IPS-18a (cell line): ENCODE measurements at regions not wholly inside any gene's neighbourhood (a gene's known extent, or its start where the extent isn't known, plus 50 kb on each side); places are given as distances from the start of the nearest gene placed in this dataset.

Source experiments
- H3K27ac ChIP-seq: one replicate; pipeline ENCODE4 v1.5.1; 2013; ENCODE audit warnings: low read length
- H3K27me3 ChIP-seq: one replicate; pipeline ENCODE4 v1.6.1; 2013; ENCODE audit warnings: mild to moderate bottlenecking, low read length; ENCODE audit not compliant: control insufficient read depth, insufficient read depth
- H3K36me3 ChIP-seq: one replicate; pipeline ENCODE4 v1.6.1; 2013; ENCODE audit warnings: low read depth, low read length; ENCODE audit not compliant: control insufficient read depth
- H3K4me1 ChIP-seq: one replicate; pipeline ENCODE4 v1.6.1; 2013; ENCODE audit warnings: low read depth, low read length; ENCODE audit not compliant: control insufficient read depth
- H3K4me3 ChIP-seq: one replicate; pipeline ENCODE4 v1.5.1; 2013; ENCODE audit warnings: low read length
- H3K9ac ChIP-seq: one replicate; pipeline ENCODE4 v1.6.1; 2013; ENCODE audit warnings: mild to moderate bottlenecking, low read length, moderate library complexity
- H3K9me3 ChIP-seq: one replicate; pipeline ENCODE4 v1.6.1; 2013; ENCODE audit warnings: low read depth, low read length; ENCODE audit not compliant: control insufficient read depth

GRCh38 chr2:126831234-126832005, 67.3 kb upstream of the TEX51 start:
- H3K27ac ChIP-seq, result no peak overlapping the region
- H3K4me1 ChIP-seq, result peaks cover 11% of the 10 kb centered on the region
- no peaks in the 10 kb centered on the region for H3K27me3 ChIP-seq
- H3K9me3 ChIP-seq, result no peaks in the 10 kb centered on the region
- H3K36me3 ChIP-seq, result no peaks in the 10 kb centered on the region
- H3K9ac ChIP-seq, result no peak overlapping the region
- H3K4me3 ChIP-seq, result no peak overlapping the region

- Histone ChIP-seq H3K9ac (no peak overlapping the region), H3K27me3 (no peaks in the 10 kb centered on the region), H3K4me1 (peaks cover 11% of the 10 kb centered on the region), H3K9me3 (no peaks in the 10 kb centered on the region), H3K27ac (no peak overlapping the region), H3K36me3 (no peaks in the 10 kb centered on the region), H3K4me3 (no peak overlapping the region)
Observed at GRCh38 chr2:126832014-126832413, 66.7 kb upstream of the TEX51 start.

- Histone ChIP-seq H3K4me1 (peaks cover 7% of the 10 kb centered on the region), H3K27ac (no peak overlapping the region), H3K36me3 (no peaks in the 10 kb centered on the region), H3K4me3 (no peak overlapping the region), H3K27me3 (no peaks in the 10 kb centered on the region), H3K9ac (no peak overlapping the region), H3K9me3 (no peaks in the 10 kb centered on the region)
Observed at GRCh38 chr2:126832757-126833156, 65.9 kb upstream of the TEX51 start.

- H3K9ac ChIP-seq, result no peak overlapping the region
- no peak overlapping the region for H3K27ac ChIP-seq
- H3K9me3 ChIP-seq, result no peaks in the 10 kb centered on the region
- H3K4me3 ChIP-seq, result no peak overlapping the region
- no peaks in the 10 kb centered on the region for H3K27me3 ChIP-seq
- H3K36me3 ChIP-seq, result no peaks in the 10 kb centered on the region
- H3K4me1 ChIP-seq, result peaks cover 7% of the 10 kb centered on the region
Observed at GRCh38 chr2:126834006-126834659, 64.6 kb upstream of the TEX51 start.

GRCh38 chr2:126835261-126835660, 63.4 kb upstream of the TEX51 start:
- H3K9me3 ChIP-seq, result no peaks in the 10 kb centered on the region
- no peak overlapping the region for H3K9ac ChIP-seq
- peaks cover 7% of the 10 kb centered on the region for H3K4me1 ChIP-seq
- H3K4me3 ChIP-seq, result no peak overlapping the region
- no peak overlapping the region for H3K27ac ChIP-seq
- no peaks in the 10 kb centered on the region for H3K27me3 ChIP-seq
- no peaks in the 10 kb centered on the region for H3K36me3 ChIP-seq

- no peaks in the 10 kb centered on the region for H3K36me3 ChIP-seq
- no peaks in the 10 kb centered on the region for H3K27me3 ChIP-seq
- no peak overlapping the region for H3K4me3 ChIP-seq
- no peak overlapping the region for H3K9ac ChIP-seq
- no peaks in the 10 kb centered on the region for H3K9me3 ChIP-seq
- H3K27ac ChIP-seq, result no peak overlapping the region
- H3K4me1 ChIP-seq, result peaks cover 7% of the 10 kb centered on the region
Observed at GRCh38 chr2:126835831-126836230, 62.9 kb upstream of the TEX51 start.

- no peak overlapping the region for H3K9ac ChIP-seq
- H3K27ac ChIP-seq, result no peak overlapping the region
- H3K4me3 ChIP-seq, result no peak overlapping the region
- no peaks in the 10 kb centered on the region for H3K27me3 ChIP-seq
- H3K36me3 ChIP-seq, result no peaks in the 10 kb centered on the region
- no peaks in the 10 kb centered on the region for H3K9me3 ChIP-seq
- H3K4me1 ChIP-seq, result no peaks in the 10 kb centered on the region
Observed at GRCh38 chr2:126836761-126837679, 61.7 kb upstream of the TEX51 start.

GRCh38 chr2:126837966-126838715, 60.5 kb upstream of the TEX51 start:
- Histone ChIP-seq H3K4me3 (no peak overlapping the region), H3K27me3 (no peaks in the 10 kb centered on the region), H3K9me3 (no peaks in the 10 kb centered on the region), H3K27ac (no peak overlapping the region), H3K36me3 (no peaks in the 10 kb centered on the region), H3K4me1 (no peaks in the 10 kb centered on the region), H3K9ac (no peak overlapping the region)

- Histone ChIP-seq H3K9me3 (no peaks in the 10 kb centered on the region), H3K4me3 (no peak overlapping the region), H3K4me1 (no peaks in the 10 kb centered on the region), H3K27me3 (no peaks in the 10 kb centered on the region), H3K36me3 (no peaks in the 10 kb centered on the region), H3K9ac (no peak overlapping the region), H3K27ac (no peak overlapping the region)
Observed at GRCh38 chr2:126838716-126838985, 60.0 kb upstream of the TEX51 start.

- no peaks in the 10 kb centered on the region for H3K27me3 ChIP-seq
- H3K9ac ChIP-seq, result no peak overlapping the region
- no peak overlapping the region for H3K27ac ChIP-seq
- H3K36me3 ChIP-seq, result no peaks in the 10 kb centered on the region
- H3K4me3 ChIP-seq, result no peak overlapping the region
- no peaks in the 10 kb centered on the region for H3K4me1 ChIP-seq
- H3K9me3 ChIP-seq, result no peaks in the 10 kb centered on the region
Observed at GRCh38 chr2:126839796-126840195, 58.9 kb upstream of the TEX51 start.

GRCh38 chr2:126843081-126843480, 55.6 kb upstream of the TEX51 start:
- Histone ChIP-seq H3K27me3 (no peaks in the 10 kb centered on the region), H3K4me3 (no peak overlapping the region), H3K9me3 (no peaks in the 10 kb centered on the region), H3K4me1 (no peaks in the 10 kb centered on the region), H3K36me3 (no peaks in the 10 kb centered on the region), H3K27ac (no peak overlapping the region), H3K9ac (no peak overlapping the region)
